Adrenal gland (tissue), 5 donors: ENCODE measurements at regions not wholly inside any gene's neighbourhood (a gene's known extent, or its start where the extent isn't known, plus 50 kb on each side); places are given as distances from the start of the nearest gene placed in this dataset.

Experiments used
- POLR2A ChIP-seq, 2 donors: fragments of 450-650 bp; IDR thresholded peaks; one replicate each; pipeline ENCODE4 v1.6.1; 2017; ENCODE audit warnings: antibody characterized with exemption in 2 of 2, mild to moderate bottlenecking in 2 of 2, moderate library complexity in 1 of 2
- TF ChIP-seq, protein P1 (sequence below), 6 experiments: fragments of 450-650 bp in 4 of 6; fragments of 200-600 bp in 2 of 6; sonication (generic) in 1 of 6; IDR thresholded peaks; 1 replicate in 5 of 6; 2 replicates in 1 of 6; pipeline versions ENCODE4 v1.5.1 to v1.8.0; 2016 to 2021; ENCODE audit warnings: antibody characterized with exemption in 6 of 6, mild to moderate bottlenecking in 2 of 6, moderate library complexity in 1 of 6
- donor health status: DM: no; HTN: no; CAD: no.

DNA sequence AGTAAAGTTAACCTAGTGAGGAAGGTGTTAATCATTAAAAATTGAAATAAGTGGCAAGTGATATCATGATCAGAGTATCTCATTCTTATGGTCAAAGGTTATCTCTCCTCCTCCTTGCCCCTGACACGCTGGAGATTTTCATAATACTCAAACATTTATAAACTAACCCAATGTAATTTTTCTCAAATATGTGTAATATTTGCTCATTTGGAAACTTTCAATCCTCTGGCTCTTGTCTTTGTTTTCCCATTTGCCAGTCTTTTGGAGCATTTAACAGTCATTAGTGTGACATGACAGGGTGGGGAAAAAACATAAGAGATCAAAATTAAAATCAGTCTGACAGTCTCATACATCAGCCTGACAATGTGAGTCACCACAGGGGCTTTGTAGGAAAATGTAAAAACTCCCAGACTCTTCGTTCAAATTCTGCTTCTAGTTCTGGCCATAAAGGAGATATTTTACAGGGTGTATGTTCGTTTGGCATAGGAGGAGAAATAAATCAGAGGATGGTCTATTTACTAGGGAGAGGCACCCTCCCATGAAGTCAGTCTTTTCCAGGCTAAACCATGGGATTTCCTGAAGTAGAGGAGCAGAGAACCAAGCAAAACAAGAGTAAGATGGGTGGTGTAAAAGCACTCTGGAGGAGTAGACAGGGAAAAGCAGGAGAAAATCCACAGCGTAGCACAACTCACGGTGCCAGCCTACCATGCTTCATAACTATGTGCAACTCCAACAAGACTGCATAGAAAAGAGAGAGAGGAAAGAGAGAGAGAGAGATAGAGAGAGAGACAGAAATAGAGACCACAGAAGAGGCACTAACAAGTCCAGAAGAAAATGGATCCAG, 369.2 kb upstream of the PDE3A start:
- TF ChIP-seq, protein P1, sequence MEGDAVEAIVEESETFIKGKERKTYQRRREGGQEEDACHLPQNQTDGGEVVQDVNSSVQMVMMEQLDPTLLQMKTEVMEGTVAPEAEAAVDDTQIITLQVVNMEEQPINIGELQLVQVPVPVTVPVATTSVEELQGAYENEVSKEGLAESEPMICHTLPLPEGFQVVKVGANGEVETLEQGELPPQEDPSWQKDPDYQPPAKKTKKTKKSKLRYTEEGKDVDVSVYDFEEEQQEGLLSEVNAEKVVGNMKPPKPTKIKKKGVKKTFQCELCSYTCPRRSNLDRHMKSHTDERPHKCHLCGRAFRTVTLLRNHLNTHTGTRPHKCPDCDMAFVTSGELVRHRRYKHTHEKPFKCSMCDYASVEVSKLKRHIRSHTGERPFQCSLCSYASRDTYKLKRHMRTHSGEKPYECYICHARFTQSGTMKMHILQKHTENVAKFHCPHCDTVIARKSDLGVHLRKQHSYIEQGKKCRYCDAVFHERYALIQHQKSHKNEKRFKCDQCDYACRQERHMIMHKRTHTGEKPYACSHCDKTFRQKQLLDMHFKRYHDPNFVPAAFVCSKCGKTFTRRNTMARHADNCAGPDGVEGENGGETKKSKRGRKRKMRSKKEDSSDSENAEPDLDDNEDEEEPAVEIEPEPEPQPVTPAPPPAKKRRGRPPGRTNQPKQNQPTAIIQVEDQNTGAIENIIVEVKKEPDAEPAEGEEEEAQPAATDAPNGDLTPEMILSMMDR (IDR thresholded peaks at IDR 0.05), result no peak
- TF ChIP-seq POLR2A (IDR thresholded peaks at IDR 0.05), result no peak
